Neural cell (in vitro differentiated cells): ENCODE measurements at regions not wholly inside any gene's neighbourhood (a gene's known extent, or its start where the extent isn't known, plus 50 kb on each side); places are given as distances from the start of the nearest gene placed in this dataset.

Source experiments
- H2AFZ ChIP-seq: fragments of 200-600, 300-800 bp; sonication (generic), shearing (Covaris generic); 2 replicates; pipeline ENCODE4 v1.6.0; 2014; ENCODE audit warnings: low read depth, mild to moderate bottlenecking, antibody characterized with exemption, low read length, moderate library complexity
- H3F3A ChIP-seq: fragments of 200-600 bp; shearing (Covaris generic); 2 replicates; pipeline ENCODE4 v1.6.1; 2016; ENCODE audit warnings: mild to moderate bottlenecking, moderate library complexity, mixed read lengths, antibody characterized with exemption, low read length; ENCODE audit not compliant: insufficient read depth, poor library complexity, severe bottlenecking
- H3K27ac ChIP-seq: fragments of 200-600, 300-800 bp; sonication (generic), shearing (Covaris generic); 2 replicates; pipeline ENCODE4 v1.5.1; 2014; ENCODE audit warnings: mild to moderate bottlenecking, low read length, moderate library complexity
- H3K27me3 ChIP-seq: fragments of 300-800, 200-600 bp; sonication (generic), shearing (Covaris generic); 2 replicates; pipeline ENCODE4 v1.6.0; 2014; ENCODE audit warnings: mild to moderate bottlenecking, low read depth, low read length, moderate library complexity; ENCODE audit not compliant: insufficient read depth
- H3K36me3 ChIP-seq: fragments of 300-800, 200-600 bp; sonication (generic), shearing (Covaris generic); 2 replicates; pipeline ENCODE4 v1.5.1; 2014; ENCODE audit warnings: mild to moderate bottlenecking, antibody characterized with exemption, low read length, moderate library complexity; ENCODE audit not compliant: insufficient read depth
- H3K4me2 ChIP-seq: fragments of 300-800, 200-600 bp; sonication (generic), shearing (Covaris generic); 2 replicates; pipeline ENCODE4 v1.6.0; 2014; ENCODE audit warnings: mild to moderate bottlenecking, low read length
- H3K4me3 ChIP-seq: fragments of 300-800, 200-600 bp; sonication (generic), shearing (Covaris generic); 2 replicates; pipeline ENCODE4 v1.5.1; 2014; ENCODE audit warnings: mild to moderate bottlenecking, low read length, moderate library complexity
- H3K79me2 ChIP-seq: fragments of 200-600 bp; shearing (Covaris generic); replicated peaks from 2 replicates; pipeline ENCODE4 v1.6.0; 2014; ENCODE audit warnings: mild to moderate bottlenecking, low read length, moderate library complexity; ENCODE audit not compliant: insufficient read depth
- H3K9ac ChIP-seq: fragments of 300-800, 200-600 bp; sonication (generic), shearing (Covaris generic); 2 replicates; pipeline ENCODE4 v1.6.1; 2016; ENCODE audit warnings: mild to moderate bottlenecking, low read length, mixed read lengths
- H3K9me2 ChIP-seq: fragments of 200-600 bp; shearing (Covaris generic); 2 replicates; pipeline ENCODE4 v1.6.1; 2016; ENCODE audit warnings: mild to moderate bottlenecking, low read length, mixed read lengths; ENCODE audit not compliant: insufficient read depth
- H3K9me3 ChIP-seq: fragments of 200-600, 300-800 bp; sonication (generic), shearing (Covaris generic); 2 replicates; pipeline ENCODE4 v1.6.1; 2016; ENCODE audit warnings: mild to moderate bottlenecking, mixed run types, low read length, moderate library complexity, mixed read lengths
- H4K20me1 ChIP-seq: fragments of 200-600 bp; shearing (Covaris generic); 2 replicates; pipeline ENCODE4 v1.6.1; 2016; ENCODE audit warnings: mild to moderate bottlenecking, mixed run types; ENCODE audit not compliant: insufficient read depth
- EP300 ChIP-seq: fragments of 450-650 bp; conservative IDR thresholded peaks from 2 replicates; pipeline ENCODE4 v1.6.1; 2014; ENCODE audit warnings: antibody characterized with exemption, mild to moderate bottlenecking, moderate library complexity; ENCODE audit not compliant: poor library complexity, severe bottlenecking
- EZH2 ChIP-seq: fragments of 200-600, 300-800 bp; shearing (Covaris generic), sonication (generic); IDR thresholded peaks from 2 replicates; pipeline ENCODE4 v1.6.1; 2014; ENCODE audit warnings: antibody characterized with exemption, low read length, borderline replicate concordance, mild to moderate bottlenecking; ENCODE audit not compliant: insufficient read depth, poor library complexity, severe bottlenecking
- MXI1 ChIP-seq: fragments of 450-650 bp; conservative IDR thresholded peaks from 2 replicates; pipeline ENCODE4 v1.6.1; 2014; ENCODE audit warnings: antibody characterized with exemption, mild to moderate bottlenecking; ENCODE audit not compliant: poor library complexity, severe bottlenecking
- POLR2AphosphoS5 ChIP-seq: IDR thresholded peaks from 2 replicates; pipeline ENCODE4 v1.6.1; 2012
- RAD21 ChIP-seq: fragments of 450-650 bp; conservative IDR thresholded peaks from 2 replicates; pipeline ENCODE4 v1.6.1; 2014; ENCODE audit warnings: antibody characterized with exemption, mild to moderate bottlenecking, moderate library complexity
- SMC3 ChIP-seq: fragments of 450-650 bp; conservative IDR thresholded peaks from 2 replicates; pipeline ENCODE4 v1.6.1; 2014; ENCODE audit warnings: antibody characterized with exemption, mild to moderate bottlenecking, moderate library complexity; ENCODE audit not compliant: poor library complexity
- TAF1 ChIP-seq: IDR thresholded peaks from 2 replicates; pipeline ENCODE4 v1.6.1; 2012; ENCODE audit warnings: low read depth
- TF ChIP-seq, protein P1 (sequence below): fragments of 450-650 bp; IDR thresholded peaks from 2 replicates; pipeline ENCODE4 v1.5.1; 2014; ENCODE audit warnings: antibody characterized with exemption, mild to moderate bottlenecking, moderate library complexity; ENCODE audit not compliant: poor library complexity, severe bottlenecking
- TF ChIP-seq, protein P2 (sequence below): IDR thresholded peaks from 2 replicates; pipeline ENCODE4 v1.6.1; 2012; ENCODE audit warnings: borderline replicate concordance

DNA sequence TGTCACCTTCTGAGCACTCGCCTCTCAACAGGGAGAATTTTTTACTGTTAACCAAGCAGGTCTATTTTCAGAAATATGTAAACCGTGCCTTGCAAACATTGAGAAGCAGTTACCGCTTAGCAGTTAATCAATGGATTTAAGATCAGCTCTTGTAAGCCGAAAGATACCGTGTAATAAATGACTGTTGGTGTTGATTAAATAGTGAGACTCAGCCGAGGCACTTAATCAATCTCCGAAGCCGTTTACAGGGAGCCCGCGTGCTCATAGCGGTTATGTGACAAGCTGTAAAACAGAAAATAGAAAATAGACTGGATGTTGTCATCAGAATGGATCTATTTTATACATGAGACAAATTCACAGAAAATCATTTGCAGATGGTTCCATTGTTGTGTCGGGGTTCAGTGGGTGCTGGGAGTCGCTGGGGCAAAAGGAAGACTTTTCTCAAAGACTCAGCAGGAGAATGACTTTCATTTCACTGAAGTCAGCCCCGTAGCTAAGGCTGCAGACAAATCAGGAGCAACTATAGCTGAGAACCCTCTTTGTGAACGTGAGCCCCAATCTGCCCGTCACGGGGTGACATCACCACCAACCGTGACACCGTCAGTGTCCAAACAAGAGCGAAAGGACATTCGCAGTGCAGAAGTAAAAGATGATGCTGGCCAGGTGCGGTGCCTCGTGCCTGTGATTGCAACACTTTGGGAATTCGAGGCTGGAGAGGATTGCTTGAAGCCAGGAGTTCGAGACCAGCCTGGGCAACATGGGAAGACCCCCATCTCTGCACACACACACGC lies 275.3 kb downstream of the CRLF2 start:
- no peak for TF ChIP-seq EZH2
- TF ChIP-seq, protein P1, sequence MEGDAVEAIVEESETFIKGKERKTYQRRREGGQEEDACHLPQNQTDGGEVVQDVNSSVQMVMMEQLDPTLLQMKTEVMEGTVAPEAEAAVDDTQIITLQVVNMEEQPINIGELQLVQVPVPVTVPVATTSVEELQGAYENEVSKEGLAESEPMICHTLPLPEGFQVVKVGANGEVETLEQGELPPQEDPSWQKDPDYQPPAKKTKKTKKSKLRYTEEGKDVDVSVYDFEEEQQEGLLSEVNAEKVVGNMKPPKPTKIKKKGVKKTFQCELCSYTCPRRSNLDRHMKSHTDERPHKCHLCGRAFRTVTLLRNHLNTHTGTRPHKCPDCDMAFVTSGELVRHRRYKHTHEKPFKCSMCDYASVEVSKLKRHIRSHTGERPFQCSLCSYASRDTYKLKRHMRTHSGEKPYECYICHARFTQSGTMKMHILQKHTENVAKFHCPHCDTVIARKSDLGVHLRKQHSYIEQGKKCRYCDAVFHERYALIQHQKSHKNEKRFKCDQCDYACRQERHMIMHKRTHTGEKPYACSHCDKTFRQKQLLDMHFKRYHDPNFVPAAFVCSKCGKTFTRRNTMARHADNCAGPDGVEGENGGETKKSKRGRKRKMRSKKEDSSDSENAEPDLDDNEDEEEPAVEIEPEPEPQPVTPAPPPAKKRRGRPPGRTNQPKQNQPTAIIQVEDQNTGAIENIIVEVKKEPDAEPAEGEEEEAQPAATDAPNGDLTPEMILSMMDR, result no peak
- no peak for TF ChIP-seq TAF1
- peak; percentile 35 for TF ChIP-seq EP300
- no peak for TF ChIP-seq MXI1
- TF ChIP-seq, protein P2, sequence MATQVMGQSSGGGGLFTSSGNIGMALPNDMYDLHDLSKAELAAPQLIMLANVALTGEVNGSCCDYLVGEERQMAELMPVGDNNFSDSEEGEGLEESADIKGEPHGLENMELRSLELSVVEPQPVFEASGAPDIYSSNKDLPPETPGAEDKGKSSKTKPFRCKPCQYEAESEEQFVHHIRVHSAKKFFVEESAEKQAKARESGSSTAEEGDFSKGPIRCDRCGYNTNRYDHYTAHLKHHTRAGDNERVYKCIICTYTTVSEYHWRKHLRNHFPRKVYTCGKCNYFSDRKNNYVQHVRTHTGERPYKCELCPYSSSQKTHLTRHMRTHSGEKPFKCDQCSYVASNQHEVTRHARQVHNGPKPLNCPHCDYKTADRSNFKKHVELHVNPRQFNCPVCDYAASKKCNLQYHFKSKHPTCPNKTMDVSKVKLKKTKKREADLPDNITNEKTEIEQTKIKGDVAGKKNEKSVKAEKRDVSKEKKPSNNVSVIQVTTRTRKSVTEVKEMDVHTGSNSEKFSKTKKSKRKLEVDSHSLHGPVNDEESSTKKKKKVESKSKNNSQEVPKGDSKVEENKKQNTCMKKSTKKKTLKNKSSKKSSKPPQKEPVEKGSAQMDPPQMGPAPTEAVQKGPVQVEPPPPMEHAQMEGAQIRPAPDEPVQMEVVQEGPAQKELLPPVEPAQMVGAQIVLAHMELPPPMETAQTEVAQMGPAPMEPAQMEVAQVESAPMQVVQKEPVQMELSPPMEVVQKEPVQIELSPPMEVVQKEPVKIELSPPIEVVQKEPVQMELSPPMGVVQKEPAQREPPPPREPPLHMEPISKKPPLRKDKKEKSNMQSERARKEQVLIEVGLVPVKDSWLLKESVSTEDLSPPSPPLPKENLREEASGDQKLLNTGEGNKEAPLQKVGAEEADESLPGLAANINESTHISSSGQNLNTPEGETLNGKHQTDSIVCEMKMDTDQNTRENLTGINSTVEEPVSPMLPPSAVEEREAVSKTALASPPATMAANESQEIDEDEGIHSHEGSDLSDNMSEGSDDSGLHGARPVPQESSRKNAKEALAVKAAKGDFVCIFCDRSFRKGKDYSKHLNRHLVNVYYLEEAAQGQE, result no peak
- TF ChIP-seq SMC3, result no peak
- peak; percentile 19 for TF ChIP-seq POLR2AphosphoS5
- no peak for TF ChIP-seq RAD21
- H3F3A ChIP-seq, result no peaks in the 10 kb centered on the region
- H3K27me3 ChIP-seq, result peaks cover 18% of the 10 kb centered on the region
- no peaks in the 10 kb centered on the region for H3K9me2 ChIP-seq
- no peaks in the 10 kb centered on the region for H4K20me1 ChIP-seq
- H3K9me3 ChIP-seq, result no peaks in the 10 kb centered on the region
- H2AFZ ChIP-seq, result no peak overlapping the region
- H3K9ac ChIP-seq, result no peak overlapping the region
- H3K4me3 ChIP-seq, result no peak overlapping the region
- no peaks in the 10 kb centered on the region for H3K79me2 ChIP-seq
- no peak overlapping the region for H3K4me2 ChIP-seq
- H3K36me3 ChIP-seq, result no peaks in the 10 kb centered on the region
- peak overlapping the region; percentile 2 for H3K27ac ChIP-seq

DNA sequence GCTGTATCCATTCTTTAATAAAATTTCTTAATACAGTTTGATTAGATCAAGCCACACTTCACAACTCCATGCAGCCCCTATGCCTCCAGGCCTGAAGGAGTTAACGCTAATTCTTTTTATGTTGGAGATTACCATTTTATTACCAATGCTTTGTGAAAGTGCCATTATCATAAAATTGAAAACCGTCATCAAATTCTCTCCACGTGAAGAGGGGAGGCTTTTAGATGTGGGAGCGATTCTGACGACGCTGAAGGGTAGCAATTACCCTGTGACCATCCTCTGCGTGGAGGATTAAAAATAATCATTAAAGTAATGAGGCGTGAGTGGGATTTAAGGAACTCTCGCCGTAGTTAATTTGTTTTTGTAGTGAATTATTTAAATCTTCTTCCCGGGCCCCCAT lies 278.8 kb downstream of the CRLF2 start:
- H3K9me3 ChIP-seq, result no peaks in the 10 kb centered on the region
- H3K4me3 ChIP-seq, result no peak overlapping the region
- H2AFZ ChIP-seq, result no peak overlapping the region
- TF ChIP-seq POLR2AphosphoS5 (no peak), EP300 (no peak), SMC3 (no peak)
- no peaks in the 10 kb centered on the region for H3K9me2 ChIP-seq
- H3K9ac ChIP-seq, result no peak overlapping the region
- H3F3A ChIP-seq, result no peaks in the 10 kb centered on the region
- H3K4me2 ChIP-seq, result no peak overlapping the region
- no peaks in the 10 kb centered on the region for H3K27me3 ChIP-seq
- H3K36me3 ChIP-seq, result no peaks in the 10 kb centered on the region
- H4K20me1 ChIP-seq, result no peaks in the 10 kb centered on the region
- H3K79me2 ChIP-seq, result no peaks in the 10 kb centered on the region
- no peak overlapping the region for H3K27ac ChIP-seq

DNA sequence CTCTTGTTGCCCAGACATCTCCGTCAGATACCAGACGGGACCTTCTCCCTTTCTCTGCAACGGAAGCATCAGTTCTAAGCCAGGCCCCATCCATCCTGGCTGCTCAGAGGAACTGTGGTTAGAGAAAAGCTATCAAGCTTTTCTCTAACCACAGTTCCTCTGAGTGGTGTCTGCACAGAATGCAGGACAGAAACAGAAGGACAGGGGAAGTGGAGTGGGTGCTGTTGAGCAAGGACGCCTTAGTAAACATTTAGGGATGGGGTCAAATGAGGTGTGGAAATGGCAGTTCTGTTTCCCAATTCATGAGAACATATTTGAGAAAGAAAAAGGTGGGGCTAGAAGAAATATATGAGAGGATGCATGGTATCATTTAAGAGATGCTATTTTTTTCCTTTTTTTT lies 283.8 kb downstream of the CRLF2 start:
- H3K4me2 ChIP-seq, result no peak overlapping the region

More for the DNA sequence above, 283.8 kb downstream of the CRLF2 start:
- H3K9me2 ChIP-seq, result no peaks in the 10 kb centered on the region
- H3K27me3 ChIP-seq, result no peaks in the 10 kb centered on the region
- H3K4me3 ChIP-seq, result no peak overlapping the region
- TF ChIP-seq RAD21 (no peak), SMC3 (no peak)
- no peaks in the 10 kb centered on the region for H3F3A ChIP-seq
- no peak overlapping the region for H2AFZ ChIP-seq
- H3K36me3 ChIP-seq, result no peaks in the 10 kb centered on the region
- H3K27ac ChIP-seq, result no peak overlapping the region
- H3K9ac ChIP-seq, result no peak overlapping the region
- H4K20me1 ChIP-seq, result no peaks in the 10 kb centered on the region
- H3K79me2 ChIP-seq, result no peaks in the 10 kb centered on the region
- H3K9me3 ChIP-seq, result no peaks in the 10 kb centered on the region
